PC-9 (cell line): ENCODE measurements at regions not wholly inside any gene's neighbourhood (a gene's known extent, or its start where the extent isn't known, plus 50 kb on each side); places are given as distances from the start of the nearest gene placed in this dataset.
"Not testable (repeated sequence)": the region's sequence is repeated elsewhere in the genome, so short reads cannot be mapped to it uniquely, and the experiment has no call there.

ENCODE experiments used
- BruUV-seq: library from RNA; stranded (reverse); fragments of 400-500 nt; replicated peaks from 2 replicates; lab custom pipeline; 2021; lab: Mats Ljungman, UMichigan
- CTCF ChIA-PET: fragments of 300-600 bp; sonication (Branson Sonifier 250); formaldehyde crosslinking; loops from one replicate; lab custom pipeline; 2022; ENCODE audit warnings: antibody characterized with exemption; lab: Charles Lee
- POLR2A ChIA-PET: fragments of 300-600 bp; sonication (Branson Sonifier 250); formaldehyde crosslinking; loops from one replicate; lab custom pipeline; 2022; ENCODE audit warnings: antibody characterized with exemption; ENCODE audit not compliant: unreplicated experiment; lab: Charles Lee
- DNase-seq, 2 experiments: peaks; one replicate each; pipeline versions ENCODE4 v3.0.0 to v3.0.0-alpha.2; 2015 to 2022; ENCODE audit warnings: mixed read lengths in 1 of 2
- H2AFZ ChIP-seq: fragments of 200-600 bp; sonication (generic); 2 replicates; pipeline ENCODE4 v1.8.1; 2017; ENCODE audit warnings: antibody characterized with exemption
- H3F3A ChIP-seq: fragments of 200-600 bp; sonication (generic); 2 replicates; pipeline ENCODE4 v1.8.1; 2017; ENCODE audit warnings: antibody characterized with exemption, mild to moderate bottlenecking, low read depth; ENCODE audit not compliant: insufficient read depth
- H3K27ac ChIP-seq: fragments of 200-600 bp; sonication (generic); 2 replicates; pipeline ENCODE4 v1.6.1; 2016; ENCODE audit warnings: mixed run types
- H3K27me3 ChIP-seq: fragments of 200-600 bp; sonication (generic); 2 replicates; pipeline ENCODE4 v1.6.1; 2016; ENCODE audit warnings: low read depth, mixed run types; ENCODE audit not compliant: insufficient read depth
- H3K36me3 ChIP-seq: fragments of 200-600 bp; sonication (generic); 2 replicates; pipeline ENCODE4 v1.6.1; 2016; ENCODE audit warnings: low read depth, mixed run types
- H3K4me1 ChIP-seq: fragments of 200-600 bp; sonication (generic); replicated peaks from 2 replicates; pipeline ENCODE4 v1.6.1; 2016; ENCODE audit warnings: mixed run types; ENCODE audit not compliant: insufficient read depth
- H3K4me2 ChIP-seq: fragments of 200-600 bp; sonication (generic); 2 replicates; pipeline ENCODE4 v1.6.1; 2017; ENCODE audit warnings: mixed run types
- H3K4me3 ChIP-seq: fragments of 200-600 bp; sonication (generic); 2 replicates; pipeline ENCODE4 v1.6.1; 2016; ENCODE audit warnings: mixed run types
- H3K79me2 ChIP-seq: fragments of 200-600 bp; sonication (generic); 2 replicates; pipeline ENCODE4 v1.6.1; 2017; ENCODE audit warnings: low read depth, mixed run types
- H3K9me2 ChIP-seq: fragments of 200-600 bp; sonication (generic); 2 replicates; pipeline ENCODE4 v1.8.1; 2017; ENCODE audit warnings: mild to moderate bottlenecking; ENCODE audit not compliant: insufficient read depth
- H3K9me3 ChIP-seq: fragments of 200-600 bp; sonication (generic); 2 replicates; pipeline ENCODE4 v1.8.1; 2016; ENCODE audit warnings: low read depth; ENCODE audit not compliant: insufficient read depth
- H4K20me1 ChIP-seq: fragments of 200-600 bp; sonication (generic); 2 replicates; pipeline ENCODE4 v1.8.1; 2017; ENCODE audit not compliant: insufficient read depth
- EZH2 ChIP-seq: fragments of 200-600 bp; sonication (generic); IDR thresholded peaks from 2 replicates; pipeline ENCODE4 v1.8.0; 2017; ENCODE audit warnings: antibody characterized with exemption, low read depth
- intact Hi-C: fragments of 100-400 bp; cut with micrococcal nuclease; formaldehyde crosslinking; loops from one replicate; pipeline ENCODE4 v1.10.0; 2022; ENCODE audit not compliant: unreplicated experiment
- TF ChIP-seq, protein P1 (sequence below): fragments of 200-600 bp; sonication (generic); conservative IDR thresholded peaks from 2 replicates; pipeline ENCODE4 v1.6.1; 2017; ENCODE audit warnings: mixed run types, antibody characterized with exemption, mild to moderate bottlenecking, moderate library complexity

- Histone ChIP-seq H3K27me3 (no peaks in the 10 kb centered on the region), H3K79me2 (no peaks in the 10 kb centered on the region), H3K4me3 (no peak overlapping the region), H3F3A (no peaks in the 10 kb centered on the region), H3K4me2 (no peak overlapping the region), H3K36me3 (no peaks in the 10 kb centered on the region), H3K9me2 (no peaks in the 10 kb centered on the region), H3K4me1 (no peaks in the 10 kb centered on the region), H2AFZ (no peak overlapping the region), H3K9me3 (no peaks in the 10 kb centered on the region), H4K20me1 (no peaks in the 10 kb centered on the region), H3K27ac (no peak overlapping the region)
- DNase-seq, result no peak
- no peak for TF ChIP-seq EZH2
- TF ChIP-seq, protein P1, sequence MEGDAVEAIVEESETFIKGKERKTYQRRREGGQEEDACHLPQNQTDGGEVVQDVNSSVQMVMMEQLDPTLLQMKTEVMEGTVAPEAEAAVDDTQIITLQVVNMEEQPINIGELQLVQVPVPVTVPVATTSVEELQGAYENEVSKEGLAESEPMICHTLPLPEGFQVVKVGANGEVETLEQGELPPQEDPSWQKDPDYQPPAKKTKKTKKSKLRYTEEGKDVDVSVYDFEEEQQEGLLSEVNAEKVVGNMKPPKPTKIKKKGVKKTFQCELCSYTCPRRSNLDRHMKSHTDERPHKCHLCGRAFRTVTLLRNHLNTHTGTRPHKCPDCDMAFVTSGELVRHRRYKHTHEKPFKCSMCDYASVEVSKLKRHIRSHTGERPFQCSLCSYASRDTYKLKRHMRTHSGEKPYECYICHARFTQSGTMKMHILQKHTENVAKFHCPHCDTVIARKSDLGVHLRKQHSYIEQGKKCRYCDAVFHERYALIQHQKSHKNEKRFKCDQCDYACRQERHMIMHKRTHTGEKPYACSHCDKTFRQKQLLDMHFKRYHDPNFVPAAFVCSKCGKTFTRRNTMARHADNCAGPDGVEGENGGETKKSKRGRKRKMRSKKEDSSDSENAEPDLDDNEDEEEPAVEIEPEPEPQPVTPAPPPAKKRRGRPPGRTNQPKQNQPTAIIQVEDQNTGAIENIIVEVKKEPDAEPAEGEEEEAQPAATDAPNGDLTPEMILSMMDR, result no peak
- intact Hi-C loops, result no loop called here
- CTCF ChIA-PET, result no interaction called here
- BruUV-seq, result no TSS peak
- POLR2A ChIA-PET, result no interaction called here
These were observed 817.0 kb downstream of the SORCS1 start for GRCh38 chr10:106347547-106347946.

GRCh38 chr10:106343539-106343938 lies 821.0 kb downstream of the SORCS1 start:
- H2AFZ ChIP-seq, DNase-seq, H3K4me1 ChIP-seq, CTCF ChIA-PET, H3K9me3 ChIP-seq, H3K9me2 ChIP-seq, H3K79me2 ChIP-seq, POLR2A ChIA-PET, H3F3A ChIP-seq, BruUV-seq, H3K27me3 ChIP-seq, H3K36me3 ChIP-seq, H3K27ac ChIP-seq, H3K4me2 ChIP-seq, intact Hi-C loops, H4K20me1 ChIP-seq, H3K4me3 ChIP-seq: not testable (repeated sequence)

GRCh38 chr10:106341356-106341755 lies 823.1 kb downstream of the SORCS1 start:
- ChIA-PET CTCF (no interaction called here), POLR2A (no interaction called here)
- Histone ChIP-seq H3K27me3 (no peaks in the 10 kb centered on the region), H4K20me1 (no peaks in the 10 kb centered on the region), H3K4me2 (no peak overlapping the region), H3K4me1 (no peaks in the 10 kb centered on the region), H3K4me3 (no peak overlapping the region), H3K27ac (no peak overlapping the region), H3K9me3 (no peaks in the 10 kb centered on the region), H3K9me2 (no peaks in the 10 kb centered on the region), H3F3A (no peaks in the 10 kb centered on the region), H3K36me3 (no peaks in the 10 kb centered on the region), H3K79me2 (no peaks in the 10 kb centered on the region), H2AFZ (no peak overlapping the region)
- TF ChIP-seq EZH2, result no peak
- TF ChIP-seq, protein P1, result no peak
- intact Hi-C loops, result no loop called here
- BruUV-seq, result no TSS peak
- DNase-seq, result no peak

DNA sequence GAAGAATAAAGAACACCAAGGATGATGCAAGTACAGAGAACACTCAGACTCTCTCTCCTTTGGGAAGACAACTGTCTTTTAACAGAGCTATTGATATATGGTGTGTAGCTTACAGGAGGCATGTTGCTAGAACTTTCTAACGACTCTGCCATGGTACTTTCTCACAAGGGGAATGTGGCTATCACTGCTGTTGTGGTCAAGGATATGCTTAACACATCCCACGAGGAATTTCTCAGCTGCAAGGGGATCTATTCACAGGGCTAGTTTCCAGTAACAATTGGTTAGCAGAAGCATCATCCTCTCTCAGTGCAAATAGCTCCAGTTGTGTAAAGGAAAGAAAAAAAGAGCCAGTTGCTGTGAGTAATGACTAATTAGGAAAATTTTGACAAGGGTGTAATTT lies 826.0 kb downstream of the SORCS1 start:
- H3K4me2 ChIP-seq, result no peak overlapping the region
- TF ChIP-seq, protein P1, result no peak
- no peak overlapping the region for H2AFZ ChIP-seq
- H3K36me3 ChIP-seq, result no peaks in the 10 kb centered on the region
- H3K4me3 ChIP-seq, result no peak overlapping the region
- H3K9me3 ChIP-seq, result no peaks in the 10 kb centered on the region
- H3K27ac ChIP-seq, result no peak overlapping the region
- no peaks in the 10 kb centered on the region for H3K27me3 ChIP-seq
- no peak for DNase-seq
- BruUV-seq, result no TSS peak
- H3F3A ChIP-seq, result no peaks in the 10 kb centered on the region
- ChIA-PET POLR2A (no interaction called here), CTCF (no interaction called here)
- H3K9me2 ChIP-seq, result no peaks in the 10 kb centered on the region
- H3K79me2 ChIP-seq, result no peaks in the 10 kb centered on the region
- H3K4me1 ChIP-seq, result no peaks in the 10 kb centered on the region
- intact Hi-C loops, result no loop called here
- no peaks in the 10 kb centered on the region for H4K20me1 ChIP-seq
